ENCODE measurements at regions not wholly inside any gene's neighbourhood (a gene's known extent, or its start where the extent isn't known, plus 50 kb on each side); places are given as distances from the start of the nearest gene placed in this dataset.
A peak's percentile ranks its signal among the peaks of the same experiment; 100 is the strongest.

GRCh38 chr4:188275686-188276085, 136.4 kb downstream of the TRIML1 start:
- 80 to 85% methylated on average over 3 of the region's 3 CpGs for WGBS, 2 donors

GRCh38 chr4:188279184-188279583, 139.9 kb downstream of the TRIML1 start:
- H3K36me3 ChIP-seq (ENCODE audit: control insufficient read depth in 2 of 2, insufficient read depth in 2 of 2, low read length in 1 of 2) = no peaks in the 10 kb centered on the region
- no peaks in the 10 kb centered on the region for H3K27me3 ChIP-seq (ENCODE audit: control insufficient read depth in 1 of 2, insufficient read depth in 2 of 2, low read length in 2 of 2)
- 93% methylated on average over 5 of the region's 5 CpGs for WGBS, 2 donors
- H3K27ac ChIP-seq (ENCODE audit: low read depth in 2 of 2, low read length in 1 of 2) = no peak overlapping the region
- peaks cover 0 to 7% of the 10 kb centered on the region in 2 donors for H3K4me1 ChIP-seq (ENCODE audit: control insufficient read depth in 2 of 2, insufficient read depth in 2 of 2, low read length in 1 of 2)
- no peaks in the 10 kb centered on the region for H3K9me3 ChIP-seq (ENCODE audit: control insufficient read depth in 2 of 2, insufficient read depth in 1 of 2, low read depth in 1 of 2, low read length in 1 of 2)
- H3K4me3 ChIP-seq (ENCODE audit: low read depth in 1 of 2, low read length in 2 of 2) = no peak overlapping the region

More at GRCh38 chr4:188275686-188276085, 136.4 kb downstream of the TRIML1 start:
- no peak overlapping the region for H3K4me3 ChIP-seq (ENCODE audit: low read depth in 1 of 2, low read length in 2 of 2)
- no peaks in the 10 kb centered on the region for H3K36me3 ChIP-seq (ENCODE audit: control insufficient read depth in 2 of 2, insufficient read depth in 2 of 2, low read length in 1 of 2)
- H3K27ac ChIP-seq (ENCODE audit: low read depth in 2 of 2, low read length in 1 of 2) = no peak overlapping the region
- no peaks in the 10 kb centered on the region for H3K9me3 ChIP-seq (ENCODE audit: control insufficient read depth in 2 of 2, insufficient read depth in 1 of 2, low read depth in 1 of 2, low read length in 1 of 2)
- no peaks in the 10 kb centered on the region for H3K27me3 ChIP-seq (ENCODE audit: control insufficient read depth in 1 of 2, insufficient read depth in 2 of 2, low read length in 2 of 2)
- no peaks in the 10 kb centered on the region for H3K4me1 ChIP-seq (ENCODE audit: control insufficient read depth in 2 of 2, insufficient read depth in 2 of 2, low read length in 1 of 2)

- Histone ChIP-seq H3K27ac (ENCODE audit: low read depth in 2 of 2, low read length in 1 of 2) (no peak overlapping the region), H3K9me3 (ENCODE audit: control insufficient read depth in 2 of 2, insufficient read depth in 1 of 2, low read depth in 1 of 2, low read length in 1 of 2) (no peaks in the 10 kb centered on the region), H3K4me3 (ENCODE audit: low read depth in 1 of 2, low read length in 2 of 2) (peak overlapping the region in 1 of 2 donors; percentile 11), H3K4me1 (ENCODE audit: control insufficient read depth in 2 of 2, insufficient read depth in 2 of 2, low read length in 1 of 2) (peaks cover 0 to 7% of the 10 kb centered on the region in 2 donors), H3K27me3 (ENCODE audit: control insufficient read depth in 1 of 2, insufficient read depth in 2 of 2, low read length in 2 of 2) (no peaks in the 10 kb centered on the region), H3K36me3 (ENCODE audit: control insufficient read depth in 2 of 2, insufficient read depth in 2 of 2, low read length in 1 of 2) (no peaks in the 10 kb centered on the region)
- 15% methylated on average over 55 of the region's 55 CpGs for WGBS, 2 donors
Observed at GRCh38 chr4:188282471-188283232, 143.4 kb downstream of the TRIML1 start.

- Histone ChIP-seq H3K36me3 (ENCODE audit: control insufficient read depth in 2 of 2, insufficient read depth in 2 of 2, low read length in 1 of 2) (no peaks in the 10 kb centered on the region), H3K4me1 (ENCODE audit: control insufficient read depth in 2 of 2, insufficient read depth in 2 of 2, low read length in 1 of 2) (peaks cover 3 to 7% of the 10 kb centered on the region in 2 donors)
- WGBS, 2 donors = 88 to 92% methylated on average over 11 of the region's 11 CpGs
Observed at GRCh38 chr4:188287169-188287894, 148.1 kb downstream of the TRIML1 start.

GRCh38 chr4:188289531-188290125, 150.4 kb downstream of the TRIML1 start:
- Histone ChIP-seq H3K27ac (ENCODE audit: low read depth in 2 of 2, low read length in 1 of 2) (no peak overlapping the region), H3K4me1 (ENCODE audit: control insufficient read depth in 2 of 2, insufficient read depth in 2 of 2, low read length in 1 of 2) (peaks cover 0 to 3% of the 10 kb centered on the region in 2 donors)
- WGBS, 2 donors = 70 to 72% methylated on average over 5 of the region's 5 CpGs

More at GRCh38 chr4:188287169-188287894, 148.1 kb downstream of the TRIML1 start:
- H3K27ac ChIP-seq (ENCODE audit: low read depth in 2 of 2, low read length in 1 of 2) = no peak overlapping the region
- H3K27me3 ChIP-seq (ENCODE audit: control insufficient read depth in 1 of 2, insufficient read depth in 2 of 2, low read length in 2 of 2) = no peaks in the 10 kb centered on the region
- no peaks in the 10 kb centered on the region for H3K9me3 ChIP-seq (ENCODE audit: control insufficient read depth in 2 of 2, insufficient read depth in 1 of 2, low read depth in 1 of 2, low read length in 1 of 2)
- H3K4me3 ChIP-seq (ENCODE audit: low read depth in 1 of 2, low read length in 2 of 2) = no peak overlapping the region

GRCh38 chr4:188295899-188296298, 156.7 kb downstream of the TRIML1 start:
- Histone ChIP-seq H3K27ac (ENCODE audit: low read depth in 2 of 2, low read length in 1 of 2) (no peak overlapping the region), H3K9me3 (ENCODE audit: control insufficient read depth in 2 of 2, insufficient read depth in 1 of 2, low read depth in 1 of 2, low read length in 1 of 2) (peaks cover 0 to 2% of the 10 kb centered on the region in 2 donors), H3K36me3 (ENCODE audit: control insufficient read depth in 2 of 2, insufficient read depth in 2 of 2, low read length in 1 of 2) (no peaks in the 10 kb centered on the region), H3K4me3 (ENCODE audit: low read depth in 1 of 2, low read length in 2 of 2) (no peak overlapping the region), H3K4me1 (ENCODE audit: control insufficient read depth in 2 of 2, insufficient read depth in 2 of 2, low read length in 1 of 2) (no peaks in the 10 kb centered on the region), H3K27me3 (ENCODE audit: control insufficient read depth in 1 of 2, insufficient read depth in 2 of 2, low read length in 2 of 2) (no peaks in the 10 kb centered on the region)
- 71 to 88% methylated on average over 1 of the region's 1 CpG for WGBS, 2 donors

More at GRCh38 chr4:188289531-188290125, 150.4 kb downstream of the TRIML1 start:
- no peaks in the 10 kb centered on the region for H3K27me3 ChIP-seq (ENCODE audit: control insufficient read depth in 1 of 2, insufficient read depth in 2 of 2, low read length in 2 of 2)
- H3K36me3 ChIP-seq (ENCODE audit: control insufficient read depth in 2 of 2, insufficient read depth in 2 of 2, low read length in 1 of 2) = no peaks in the 10 kb centered on the region
- no peaks in the 10 kb centered on the region for H3K9me3 ChIP-seq (ENCODE audit: control insufficient read depth in 2 of 2, insufficient read depth in 1 of 2, low read depth in 1 of 2, low read length in 1 of 2)
- H3K4me3 ChIP-seq (ENCODE audit: low read depth in 1 of 2, low read length in 2 of 2) = no peak overlapping the region

GRCh38 chr4:188296331-188296730, 157.1 kb downstream of the TRIML1 start:
- H3K4me3 ChIP-seq (ENCODE audit: low read depth in 1 of 2, low read length in 2 of 2) = no peak overlapping the region
- H3K36me3 ChIP-seq (ENCODE audit: control insufficient read depth in 2 of 2, insufficient read depth in 2 of 2, low read length in 1 of 2) = no peaks in the 10 kb centered on the region
- H3K4me1 ChIP-seq (ENCODE audit: control insufficient read depth in 2 of 2, insufficient read depth in 2 of 2, low read length in 1 of 2) = no peaks in the 10 kb centered on the region
- H3K27me3 ChIP-seq (ENCODE audit: control insufficient read depth in 1 of 2, insufficient read depth in 2 of 2, low read length in 2 of 2) = no peaks in the 10 kb centered on the region
- H3K27ac ChIP-seq (ENCODE audit: low read depth in 2 of 2, low read length in 1 of 2) = no peak overlapping the region
- WGBS, 2 donors = 69 to 72% methylated on average over 1 of the region's 1 CpG
- H3K9me3 ChIP-seq (ENCODE audit: control insufficient read depth in 2 of 2, insufficient read depth in 1 of 2, low read depth in 1 of 2, low read length in 1 of 2) = peaks cover 0 to 2% of the 10 kb centered on the region in 2 donors

- Histone ChIP-seq H3K4me1 (ENCODE audit: control insufficient read depth in 2 of 2, insufficient read depth in 2 of 2, low read length in 1 of 2) (no peaks in the 10 kb centered on the region), H3K27ac (ENCODE audit: low read depth in 2 of 2, low read length in 1 of 2) (no peak overlapping the region), H3K27me3 (ENCODE audit: control insufficient read depth in 1 of 2, insufficient read depth in 2 of 2, low read length in 2 of 2) (no peaks in the 10 kb centered on the region), H3K9me3 (ENCODE audit: control insufficient read depth in 2 of 2, insufficient read depth in 1 of 2, low read depth in 1 of 2, low read length in 1 of 2) (peaks cover 0 to 2% of the 10 kb centered on the region in 2 donors), H3K4me3 (ENCODE audit: low read depth in 1 of 2, low read length in 2 of 2) (no peak overlapping the region), H3K36me3 (ENCODE audit: control insufficient read depth in 2 of 2, insufficient read depth in 2 of 2, low read length in 1 of 2) (no peaks in the 10 kb centered on the region)
- 93% methylated on average over 6 of the region's 6 CpGs for WGBS, 2 donors
Observed at GRCh38 chr4:188297873-188298272, 158.6 kb downstream of the TRIML1 start.

- H3K27me3 ChIP-seq (ENCODE audit: control insufficient read depth in 1 of 2, insufficient read depth in 2 of 2, low read length in 2 of 2) = no peaks in the 10 kb centered on the region
- no peak overlapping the region for H3K4me3 ChIP-seq (ENCODE audit: low read depth in 1 of 2, low read length in 2 of 2)
- H3K36me3 ChIP-seq (ENCODE audit: control insufficient read depth in 2 of 2, insufficient read depth in 2 of 2, low read length in 1 of 2) = no peaks in the 10 kb centered on the region
- WGBS, 2 donors = 54 to 73% methylated on average over 7 of the region's 7 CpGs
- peaks cover 0 to 2% of the 10 kb centered on the region in 2 donors for H3K9me3 ChIP-seq (ENCODE audit: control insufficient read depth in 2 of 2, insufficient read depth in 1 of 2, low read depth in 1 of 2, low read length in 1 of 2)
- no peak overlapping the region for H3K27ac ChIP-seq (ENCODE audit: low read depth in 2 of 2, low read length in 1 of 2)
- no peaks in the 10 kb centered on the region for H3K4me1 ChIP-seq (ENCODE audit: control insufficient read depth in 2 of 2, insufficient read depth in 2 of 2, low read length in 1 of 2)
Observed at GRCh38 chr4:188299161-188299560, 159.9 kb downstream of the TRIML1 start.

Data from esophagus (tissue), 2 donors.